Fibroblast of skin of right quadriceps (primary cell): ENCODE measurements at regions not wholly inside any gene's neighbourhood (a gene's known extent, or its start where the extent isn't known, plus 50 kb on each side); places are given as distances from the start of the nearest gene placed in this dataset.

Source experiments
- DNase-seq: peaks from one replicate; pipeline ENCODE4 v3.0.0-alpha.2; 2013

- no peak for DNase-seq
Measured at GRCh38 chr6:25041485-25042035, 105.8 kb upstream of the RIPOR2 start.

GRCh38 chr6:25042036-25042521 lies 106.3 kb upstream of the RIPOR2 start:
- DNase-seq = no peak

GRCh38 chr6:25042536-25042935 lies 106.8 kb upstream of the RIPOR2 start:
- DNase-seq = no peak

DNA sequence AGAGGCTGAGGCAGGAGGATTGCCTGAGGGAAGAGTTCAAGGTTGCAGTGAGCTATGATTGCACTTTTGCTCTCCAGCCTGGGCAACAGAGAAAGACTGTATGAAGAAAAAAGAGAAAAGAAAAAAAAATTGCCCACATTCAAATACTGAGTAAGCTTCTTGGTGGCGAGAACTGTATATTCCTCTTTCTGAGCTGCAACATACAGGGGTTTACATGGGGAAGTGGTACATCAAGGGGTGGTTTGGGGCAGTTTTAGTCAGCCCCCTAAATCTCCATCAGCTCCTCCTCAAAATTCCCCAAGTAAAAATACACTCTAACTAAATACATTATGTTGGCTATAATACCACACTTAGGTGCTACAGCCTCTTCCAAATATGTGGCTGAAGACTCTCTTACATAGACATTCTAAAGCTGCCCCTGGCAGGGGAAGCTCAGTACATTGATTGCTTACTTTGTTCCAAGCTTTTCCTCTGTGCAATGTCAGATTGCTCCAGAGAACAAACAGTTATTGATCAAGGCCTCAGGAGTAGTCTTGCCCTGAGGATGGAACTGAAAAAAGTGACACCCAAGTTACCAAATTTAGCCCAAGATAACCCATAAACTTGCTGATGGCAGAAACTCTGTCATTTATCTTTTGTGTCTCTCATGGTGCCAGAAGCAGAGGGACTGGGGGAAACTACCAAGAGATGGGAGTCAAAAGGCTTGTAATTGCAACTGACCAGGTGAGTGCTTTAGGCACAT lies 107.4 kb upstream of the RIPOR2 start:
- DNase-seq = no peak

GRCh38 chr6:25043892-25044291 lies 108.1 kb upstream of the RIPOR2 start:
- no peak for DNase-seq

DNA sequence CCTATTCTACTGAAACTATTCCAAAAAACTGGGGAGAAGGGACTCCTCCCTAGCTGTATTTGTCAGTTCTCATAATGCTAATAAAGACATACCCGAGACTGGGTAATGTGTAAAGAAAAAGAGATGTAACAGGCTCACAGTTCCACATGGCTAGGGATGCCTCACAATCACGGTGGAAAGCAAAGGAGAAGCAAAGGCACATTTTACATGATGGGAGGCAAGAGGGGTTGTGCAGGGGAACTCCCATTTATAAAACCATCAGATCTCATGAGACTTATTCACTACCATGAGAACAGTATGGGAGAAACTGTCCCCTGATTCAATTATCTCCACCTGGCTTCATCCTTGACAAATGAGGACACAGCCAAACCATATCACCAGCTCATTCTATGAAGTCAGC lies 111.2 kb upstream of the RIPOR2 start:
- no peak for DNase-seq

GRCh38 chr6:25050356-25050755 lies 114.6 kb upstream of the RIPOR2 start:
- DNase-seq = peak; percentile 94

GRCh38 chr6:25051083-25051482 lies 115.3 kb upstream of the RIPOR2 start:
- no peak for DNase-seq

- no peak for DNase-seq
Measured at GRCh38 chr6:25052181-25052580, 116.4 kb upstream of the RIPOR2 start.

DNA sequence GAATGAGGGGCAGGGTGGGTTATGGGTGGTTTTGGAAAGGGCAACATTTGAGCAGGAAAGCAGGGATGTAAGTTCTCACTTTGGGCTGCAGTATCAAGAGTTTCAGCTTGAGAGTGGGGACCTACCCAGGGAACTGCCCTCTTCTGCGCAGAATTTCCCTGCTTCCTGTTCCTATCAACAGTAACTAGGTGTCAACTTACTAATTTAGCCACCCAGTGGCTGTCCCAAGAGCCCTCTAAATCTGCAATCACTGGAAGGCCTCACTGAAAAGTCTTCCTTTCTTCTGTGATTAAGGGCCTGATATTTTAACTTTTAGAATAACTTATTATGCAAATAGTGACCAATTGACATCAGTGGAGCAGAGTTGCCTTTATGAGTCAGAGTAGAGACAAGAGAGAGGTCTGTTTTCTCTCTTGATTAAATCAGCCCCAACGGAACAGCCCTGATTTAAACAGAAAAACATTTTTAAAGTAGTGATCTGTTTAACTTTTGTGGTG lies 118.2 kb upstream of the RIPOR2 start:
- DNase-seq = peak; percentile 91

DNA sequence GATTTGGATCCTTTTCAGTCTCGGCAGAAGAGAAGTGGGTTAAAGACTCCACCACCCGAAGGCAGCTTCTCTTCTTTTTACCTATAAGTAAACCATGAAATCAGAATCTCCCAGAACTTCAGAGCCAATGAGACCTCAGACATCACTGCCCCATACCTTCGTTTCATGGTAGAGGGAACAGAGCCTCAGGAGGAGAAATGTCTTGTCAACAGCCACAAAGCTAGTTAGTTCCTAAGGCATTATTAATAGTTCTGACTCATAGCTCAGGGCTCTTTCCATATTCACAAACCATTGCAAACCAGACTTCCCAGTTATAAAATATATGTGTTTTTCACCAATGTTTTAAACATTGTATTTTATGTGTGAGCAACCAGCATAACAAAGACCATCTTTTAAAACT lies 118.7 kb upstream of the RIPOR2 start:
- DNase-seq = peak; percentile 81

DNA sequence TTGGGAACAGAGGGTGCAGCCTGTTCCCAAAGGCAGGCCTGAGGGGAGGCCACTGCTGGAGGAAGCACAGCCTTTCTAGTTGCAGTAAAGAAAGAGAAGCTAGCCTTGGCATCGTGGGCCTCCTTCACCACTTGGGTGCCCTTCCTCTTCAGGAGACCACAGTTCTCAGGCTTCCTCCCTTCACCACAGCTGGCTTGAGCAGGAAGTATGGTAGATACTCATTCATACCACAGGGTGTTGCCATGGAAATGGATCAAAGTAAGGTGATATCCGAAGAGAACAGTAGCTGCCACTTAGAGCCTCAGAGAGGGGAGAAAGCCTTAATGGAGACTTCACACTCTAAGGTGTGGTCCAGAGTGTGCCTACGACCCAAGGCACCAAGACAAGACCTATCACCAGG lies 120.4 kb upstream of the RIPOR2 start:
- no peak for DNase-seq

GRCh38 chr6:25057111-25057905 lies 121.5 kb upstream of the RIPOR2 start:
- DNase-seq = peak; percentile 81

- DNase-seq = no peak
Measured at GRCh38 chr6:25058441-25058840, 122.7 kb upstream of the RIPOR2 start.

GRCh38 chr6:25058941-25059340 lies 123.2 kb upstream of the RIPOR2 start:
- no peak for DNase-seq

GRCh38 chr6:25060522-25060921 lies 124.8 kb upstream of the RIPOR2 start:
- DNase-seq = no peak

GRCh38 chr6:25061289-25061936 lies 125.7 kb upstream of the RIPOR2 start:
- peak; percentile 76 for DNase-seq

DNA sequence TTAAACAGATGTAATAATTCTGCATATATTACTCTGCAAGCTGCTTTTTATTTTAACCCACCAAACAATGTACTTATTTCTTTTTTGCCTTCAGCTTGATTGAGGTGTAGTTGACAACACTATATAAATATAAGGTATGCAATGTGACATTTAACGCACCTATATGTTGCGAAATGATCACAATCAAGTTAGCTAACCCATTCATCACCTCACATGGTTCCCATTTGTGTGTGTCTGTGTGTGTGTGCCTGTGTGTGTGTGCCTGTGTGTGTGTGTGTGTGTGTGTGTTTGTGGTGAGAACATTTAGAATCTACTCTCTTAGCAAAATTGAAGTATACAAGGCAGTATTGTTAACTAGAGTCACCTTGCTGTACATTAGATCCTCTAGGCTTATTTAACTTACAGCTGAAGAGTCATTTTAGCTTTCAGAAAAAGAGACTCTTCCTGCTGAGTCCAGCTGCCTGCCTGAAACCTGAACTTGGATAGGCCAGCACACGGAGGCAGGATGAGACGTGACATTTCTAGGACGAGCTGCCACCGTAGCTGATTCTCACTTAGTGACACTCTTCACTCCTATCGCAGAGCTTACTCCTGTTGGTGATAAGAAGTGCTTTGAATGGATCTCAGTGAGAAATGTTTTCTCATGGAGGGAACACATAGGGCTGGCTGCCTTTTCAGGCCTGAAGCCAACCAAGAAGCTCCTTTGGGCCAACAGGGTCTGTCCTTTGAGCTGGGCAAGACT lies 126.5 kb upstream of the RIPOR2 start:
- DNase-seq = no peak

GRCh38 chr6:25064006-25064405 lies 128.2 kb upstream of the RIPOR2 start:
- DNase-seq = no peak

DNA sequence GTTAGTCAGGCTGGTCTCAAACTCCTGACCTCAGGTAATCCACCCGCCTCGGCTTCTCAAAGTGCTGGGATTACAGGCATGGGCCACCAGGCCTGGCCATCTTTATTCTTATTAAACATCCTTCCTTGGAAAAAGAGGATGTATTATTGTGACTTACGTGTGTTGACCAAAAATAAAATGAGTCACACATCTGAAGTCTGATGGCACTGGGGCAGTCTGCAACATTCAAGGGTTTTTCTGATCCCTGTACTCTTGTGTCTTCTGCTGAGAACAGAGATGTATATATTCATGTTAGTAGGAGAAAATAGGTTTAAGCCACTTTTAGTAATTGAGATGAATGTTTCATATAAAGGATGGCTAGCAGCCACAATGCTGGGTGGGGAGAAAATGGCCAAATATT lies 129.9 kb upstream of the RIPOR2 start:
- DNase-seq = no peak

- DNase-seq = no peak
Measured at GRCh38 chr6:25066593-25066992, 130.8 kb upstream of the RIPOR2 start.

DNA sequence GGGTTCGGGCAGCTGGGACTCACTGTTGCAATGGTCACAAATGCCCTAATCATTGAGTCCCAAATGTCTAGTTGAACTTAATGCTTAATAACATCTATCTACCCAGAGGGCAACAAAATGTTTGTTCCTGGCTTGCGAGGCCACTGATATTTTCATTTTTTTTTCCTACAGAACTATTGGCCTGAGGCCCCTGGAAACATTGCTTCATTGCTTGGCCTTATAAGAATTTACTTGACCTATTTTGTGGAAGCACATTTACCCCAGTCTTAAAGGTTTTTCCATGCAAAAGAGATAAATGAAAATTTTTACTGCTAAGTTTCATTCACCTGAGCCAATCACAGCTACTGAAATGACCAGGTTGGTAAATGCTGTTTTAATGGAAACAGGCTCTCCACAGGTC lies 133.1 kb upstream of the RIPOR2 start:
- DNase-seq = no peak
